H1 (cell line): ENCODE measurements at regions not wholly inside any gene's neighbourhood (a gene's known extent, or its start where the extent isn't known, plus 50 kb on each side); places are given as distances from the start of the nearest gene placed in this dataset.

Experiments
- CHD2 ChIP-seq: IDR thresholded peaks from 2 replicates; pipeline ENCODE4 v1.6.1; 2012; ENCODE audit warnings: low read length, improper control_type of control experiment
- TAF7 ChIP-seq: optimal IDR thresholded peaks from 2 replicates; pipeline ENCODE3; 2011; ENCODE audit warnings: low read depth, mild to moderate bottlenecking, inconsistent platforms, low read length, moderate library complexity, borderline replicate concordance

DNA sequence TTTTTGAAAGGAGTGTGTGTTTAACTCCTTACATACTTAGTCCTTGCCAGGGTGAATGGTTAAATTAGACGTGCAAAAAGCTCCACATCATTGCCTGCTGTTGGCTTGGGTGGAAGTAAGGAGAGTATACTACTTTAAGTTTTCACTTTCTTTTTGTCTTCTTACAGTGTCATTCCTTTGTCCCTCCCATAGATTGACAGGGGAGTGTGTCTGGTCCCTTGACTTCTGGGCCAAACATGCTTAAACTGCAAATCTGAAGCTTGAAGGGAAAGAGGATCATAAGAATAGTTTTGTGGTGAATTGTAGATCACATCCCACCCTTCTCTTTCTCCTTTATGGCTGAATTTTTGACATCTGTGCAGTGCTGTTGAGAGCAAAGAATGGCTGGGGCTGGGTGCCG is 355.8 kb upstream of the C2CD4B start (continued):
- no peak for TF ChIP-seq CHD2
- TF ChIP-seq TAF7 = no peak
